SK-N-MC (cell line): ENCODE measurements at regions not wholly inside any gene's neighbourhood (a gene's known extent, or its start where the extent isn't known, plus 50 kb on each side); places are given as distances from the start of the nearest gene placed in this dataset.

Experiments
- EZH2 ChIP-seq: fragments of 200-600 bp; sonication (generic); IDR thresholded peaks from one replicate; pipeline ENCODE4 v1.6.1; 2017; ENCODE audit warnings: antibody characterized with exemption
- POLR2AphosphoS5 ChIP-seq: IDR thresholded peaks from 2 replicates; pipeline ENCODE4 v1.6.1; 2012; ENCODE audit warnings: mild to moderate bottlenecking, low read depth, low read length, borderline replicate concordance

DNA sequence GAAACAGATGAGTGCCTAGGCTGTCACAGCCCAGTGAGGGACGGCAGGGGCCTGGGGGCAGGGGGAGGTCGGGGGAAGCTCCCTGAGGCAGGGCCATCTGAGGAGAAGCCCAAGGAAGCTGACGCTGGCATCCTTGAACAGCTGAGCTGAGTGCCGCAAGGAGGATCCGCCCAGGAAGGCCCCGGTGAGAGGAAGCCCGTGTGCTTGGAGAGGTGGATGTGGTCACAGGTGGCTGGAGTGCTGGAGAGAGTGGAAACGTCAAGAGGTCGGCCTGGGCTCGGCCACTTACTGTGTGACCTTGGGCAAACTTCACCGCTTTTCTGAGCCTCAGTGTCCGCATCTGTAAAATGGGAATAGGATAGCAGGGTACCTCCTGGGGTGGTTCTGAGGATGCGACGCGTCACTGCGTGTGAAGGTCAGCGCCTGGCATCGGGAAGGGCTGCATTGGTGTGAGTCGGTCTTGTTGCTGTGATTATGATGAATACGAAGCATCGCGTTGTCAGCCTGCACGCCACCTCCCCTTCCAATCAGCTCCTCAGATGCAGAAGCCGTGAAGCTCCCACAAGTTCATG lies 116.1 kb upstream of the PTPN1 start:
- TF ChIP-seq EZH2: no peak
- TF ChIP-seq POLR2AphosphoS5: no peak
